ENCODE measurements at regions not wholly inside any gene's neighbourhood (a gene's known extent, or its start where the extent isn't known, plus 50 kb on each side); places are given as distances from the start of the nearest gene placed in this dataset.

DNA sequence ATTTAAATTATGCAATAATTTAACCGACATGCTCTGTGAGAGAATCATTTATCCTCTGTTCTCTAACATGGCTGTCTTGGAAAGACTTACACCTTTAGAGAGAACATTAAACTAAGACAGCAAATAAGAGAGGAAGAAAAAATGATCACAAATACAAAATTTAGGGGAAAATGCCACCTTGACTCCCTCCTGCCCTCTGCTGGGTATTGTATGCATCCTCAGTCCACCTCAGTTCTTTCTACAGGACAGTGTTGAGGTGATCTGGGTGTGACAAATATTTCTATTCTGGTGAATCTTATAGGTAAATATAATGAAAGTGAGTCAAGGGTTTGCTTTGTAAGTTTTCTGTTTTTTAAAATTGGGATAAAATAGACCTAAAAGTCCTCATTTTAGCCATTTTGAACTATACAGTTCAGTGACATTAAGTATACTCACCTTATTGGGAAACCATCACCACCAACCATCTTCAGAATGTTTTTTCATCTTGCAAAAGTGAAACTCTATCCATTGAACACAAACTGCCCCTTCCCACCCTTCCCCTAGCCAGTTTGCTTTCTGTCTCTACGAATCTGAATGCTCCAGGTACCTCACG, 61.5 kb upstream of the ELMO1 start:
- intact Hi-C loops (cut with micrococcal nuclease; ENCODE audit: unreplicated experiment): no loop called here
- DNase-seq (ENCODE audit: low spot score): peak; percentile 10
- Histone ChIP-seq H3K9me3 (ENCODE audit: low read depth, low read length, poor library complexity, severe bottlenecking) (no peaks in the 10 kb centered on the region), H3K27me3 (replicated peaks; ENCODE audit: insufficient read depth, low read depth, low read length, poor library complexity) (peaks cover 13% of the 10 kb centered on the region), H3K27ac (ENCODE audit: low read depth, low read length, poor library complexity, severe bottlenecking) (no peak overlapping the region), H3K4me1 (ENCODE audit: insufficient read depth, low read length, poor library complexity, severe bottlenecking) (no peaks in the 10 kb centered on the region), H3K4me3 (ENCODE audit: low read depth, low read length, poor library complexity, severe bottlenecking) (no peak overlapping the region), H3K36me3 (ENCODE audit: insufficient read depth, low read length, poor library complexity, severe bottlenecking) (no peaks in the 10 kb centered on the region)
- POLR2A ChIA-PET (ENCODE audit: low non-redundant PET): no interaction called here
- TF ChIP-seq, protein P1, sequence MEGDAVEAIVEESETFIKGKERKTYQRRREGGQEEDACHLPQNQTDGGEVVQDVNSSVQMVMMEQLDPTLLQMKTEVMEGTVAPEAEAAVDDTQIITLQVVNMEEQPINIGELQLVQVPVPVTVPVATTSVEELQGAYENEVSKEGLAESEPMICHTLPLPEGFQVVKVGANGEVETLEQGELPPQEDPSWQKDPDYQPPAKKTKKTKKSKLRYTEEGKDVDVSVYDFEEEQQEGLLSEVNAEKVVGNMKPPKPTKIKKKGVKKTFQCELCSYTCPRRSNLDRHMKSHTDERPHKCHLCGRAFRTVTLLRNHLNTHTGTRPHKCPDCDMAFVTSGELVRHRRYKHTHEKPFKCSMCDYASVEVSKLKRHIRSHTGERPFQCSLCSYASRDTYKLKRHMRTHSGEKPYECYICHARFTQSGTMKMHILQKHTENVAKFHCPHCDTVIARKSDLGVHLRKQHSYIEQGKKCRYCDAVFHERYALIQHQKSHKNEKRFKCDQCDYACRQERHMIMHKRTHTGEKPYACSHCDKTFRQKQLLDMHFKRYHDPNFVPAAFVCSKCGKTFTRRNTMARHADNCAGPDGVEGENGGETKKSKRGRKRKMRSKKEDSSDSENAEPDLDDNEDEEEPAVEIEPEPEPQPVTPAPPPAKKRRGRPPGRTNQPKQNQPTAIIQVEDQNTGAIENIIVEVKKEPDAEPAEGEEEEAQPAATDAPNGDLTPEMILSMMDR (conservative IDR thresholded peaks at IDR 0.05; ENCODE audit: low read depth, low read length): peak; percentile 62
- TF ChIP-seq EZH2 (IDR thresholded peaks at IDR 0.05; ENCODE audit: borderline replicate concordance, low read depth, low read length, poor library complexity, severe bottlenecking): no peak
- BruUV-seq (replicated peaks): no TSS peak
- CTCF ChIA-PET: no interaction called here

DNA sequence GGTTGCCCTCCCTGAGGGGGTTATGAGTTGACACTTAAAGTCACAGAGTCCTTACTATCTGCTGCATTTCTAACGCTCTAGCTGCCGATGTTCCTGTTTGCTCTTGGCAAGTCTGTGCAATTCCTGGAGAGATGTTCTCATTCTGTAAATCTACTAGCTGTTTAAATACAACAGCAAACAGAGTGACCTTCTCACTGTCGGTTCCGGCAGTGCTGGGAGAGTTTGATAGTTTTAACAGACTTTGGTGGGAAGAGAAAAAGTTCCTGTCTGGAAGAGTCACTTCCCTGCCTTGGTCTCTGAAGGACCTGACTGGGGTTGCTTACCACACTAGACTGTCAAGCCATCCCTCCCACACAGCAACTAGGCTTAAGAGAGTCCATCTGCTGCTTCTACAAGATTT, 63.3 kb upstream of the ELMO1 start:
- Histone ChIP-seq H3K27ac (ENCODE audit: low read depth, low read length, poor library complexity, severe bottlenecking) (no peak overlapping the region), H3K36me3 (ENCODE audit: insufficient read depth, low read length, poor library complexity, severe bottlenecking) (no peaks in the 10 kb centered on the region), H3K4me1 (ENCODE audit: insufficient read depth, low read length, poor library complexity, severe bottlenecking) (no peaks in the 10 kb centered on the region), H3K27me3 (replicated peaks; ENCODE audit: insufficient read depth, low read depth, low read length, poor library complexity) (peaks cover 9% of the 10 kb centered on the region), H3K4me3 (ENCODE audit: low read depth, low read length, poor library complexity, severe bottlenecking) (no peak overlapping the region), H3K9me3 (ENCODE audit: low read depth, low read length, poor library complexity, severe bottlenecking) (no peaks in the 10 kb centered on the region)
- CTCF ChIA-PET: no interaction called here
- BruUV-seq (replicated peaks): no TSS peak
- intact Hi-C loops (cut with micrococcal nuclease; ENCODE audit: unreplicated experiment): no loop called here
- DNase-seq (ENCODE audit: low spot score): no peak
- TF ChIP-seq, protein P1 (conservative IDR thresholded peaks at IDR 0.05; ENCODE audit: low read depth, low read length): no peak
- POLR2A ChIA-PET (ENCODE audit: low non-redundant PET): no interaction called here

DNA sequence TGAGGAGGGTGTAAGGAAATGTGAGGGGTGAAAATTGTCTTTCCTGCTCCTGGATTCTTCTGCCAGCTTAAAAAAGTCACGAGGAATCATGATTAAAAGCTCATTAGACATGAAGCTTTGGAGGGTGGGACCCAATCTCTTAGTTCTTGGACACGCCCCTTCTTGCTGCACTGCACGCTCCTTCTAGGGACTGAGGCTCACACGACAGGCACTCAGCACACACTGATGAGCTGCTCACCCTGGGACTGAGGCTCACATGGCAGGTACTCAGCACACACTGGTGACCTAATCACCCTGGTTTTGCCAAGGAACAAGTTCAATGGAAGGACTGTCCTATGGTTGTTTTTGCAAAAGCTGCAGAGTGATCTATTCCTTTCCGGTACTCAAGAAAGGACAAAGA, 65.8 kb upstream of the ELMO1 start:
- H3K4me1 ChIP-seq (ENCODE audit: insufficient read depth, low read length, poor library complexity, severe bottlenecking): no peaks in the 10 kb centered on the region
- H3K27me3 ChIP-seq (replicated peaks; ENCODE audit: insufficient read depth, low read depth, low read length, poor library complexity): peaks cover 3% of the 10 kb centered on the region
- POLR2A ChIA-PET (ENCODE audit: low non-redundant PET): no interaction called here
- H3K27ac ChIP-seq (ENCODE audit: low read depth, low read length, poor library complexity, severe bottlenecking): no peak overlapping the region
- no peaks in the 10 kb centered on the region for H3K36me3 ChIP-seq (ENCODE audit: insufficient read depth, low read length, poor library complexity, severe bottlenecking)
- CTCF ChIA-PET: no interaction called here
- no TSS peak for BruUV-seq (replicated peaks)
- TF ChIP-seq EZH2 (IDR thresholded peaks at IDR 0.05; ENCODE audit: borderline replicate concordance, low read depth, low read length, poor library complexity, severe bottlenecking): no peak
- TF ChIP-seq, protein P1 (conservative IDR thresholded peaks at IDR 0.05; ENCODE audit: low read depth, low read length): no peak
- no peaks in the 10 kb centered on the region for H3K9me3 ChIP-seq (ENCODE audit: low read depth, low read length, poor library complexity, severe bottlenecking)
- no peak for DNase-seq (ENCODE audit: low spot score)
- H3K4me3 ChIP-seq (ENCODE audit: low read depth, low read length, poor library complexity, severe bottlenecking): no peak overlapping the region
- intact Hi-C loops (cut with micrococcal nuclease; ENCODE audit: unreplicated experiment): no loop called here
